ENCODE measurements at regions not wholly inside any gene's neighbourhood (a gene's known extent, or its start where the extent isn't known, plus 50 kb on each side); places are given as distances from the start of the nearest gene placed in this dataset.

- ChIA-PET CTCF (no interaction called here), POLR2A (no interaction called here)
- TF ChIP-seq TARDBP (IDR thresholded peaks at IDR 0.05) (no peak), SP1 (IDR thresholded peaks at IDR 0.05) (no peak), SUZ12 (IDR thresholded peaks at IDR 0.05) (no peak), ARNT (IDR thresholded peaks at IDR 0.05) (no peak), FOXK2 (IDR thresholded peaks at IDR 0.05) (no peak), LEF1 (IDR thresholded peaks at IDR 0.05; ENCODE audit: borderline replicate concordance) (no peak), NFRKB (IDR thresholded peaks at IDR 0.05) (no peak), ZNF384 (IDR thresholded peaks at IDR 0.05) (no peak), FOXM1 (IDR thresholded peaks at IDR 0.05; ENCODE audit: borderline replicate concordance) (no peak), BHLHE40 (IDR thresholded peaks at IDR 0.05; ENCODE audit: borderline replicate concordance) (no peak), PKNOX1 (IDR thresholded peaks at IDR 0.05) (no peak), ELF4 (IDR thresholded peaks at IDR 0.05) (no peak), CTBP1 (IDR thresholded peaks at IDR 0.05; ENCODE audit: borderline replicate concordance) (no peak), L3MBTL2 (conservative IDR thresholded peaks at IDR 0.05) (no peak), HDGF (IDR thresholded peaks at IDR 0.05; ENCODE audit: borderline replicate concordance) (no peak), FOXA1 (IDR thresholded peaks at IDR 0.05) (no peak)
- DNase-seq (ENCODE audit: extremely low spot score), result no peak
Observed at GRCh38 chr9:93818237-93818636, 136.9 kb downstream of the BARX1 start.

GRCh38 chr9:93815677-93816076 is 139.5 kb downstream of the BARX1 start:
- DNase-seq (ENCODE audit: extremely low spot score), result no peak
- TF ChIP-seq SUZ12 (IDR thresholded peaks at IDR 0.05) (no peak), FOXK2 (IDR thresholded peaks at IDR 0.05) (no peak), L3MBTL2 (conservative IDR thresholded peaks at IDR 0.05) (no peak), PKNOX1 (IDR thresholded peaks at IDR 0.05) (no peak)
- ChIA-PET CTCF (interaction anchor here (1.4 kb wide), 1 partner anchor 12 kb away, joined by 5 read pairs; no protein-coding TSS in a partner anchor), POLR2A (no interaction called here)

GRCh38 chr9:93815135-93815534 is 140.0 kb downstream of the BARX1 start:
- POLR2A ChIA-PET, result no interaction called here
- DNase-seq (ENCODE audit: extremely low spot score), result no peak
- CTCF ChIA-PET, result interaction anchor here (1.4 kb wide), 1 partner anchor 12 kb away, joined by 5 read pairs; no protein-coding TSS in a partner anchor
- no peak for TF ChIP-seq ELF4 (IDR thresholded peaks at IDR 0.05)
- TF ChIP-seq SP1 (IDR thresholded peaks at IDR 0.05), result no peak
- no peak for TF ChIP-seq LEF1 (IDR thresholded peaks at IDR 0.05; ENCODE audit: borderline replicate concordance)
- no peak for TF ChIP-seq FOXA1 (IDR thresholded peaks at IDR 0.05)
- no peak for TF ChIP-seq SUZ12 (IDR thresholded peaks at IDR 0.05)
- no peak for TF ChIP-seq TARDBP (IDR thresholded peaks at IDR 0.05)
- TF ChIP-seq FOXK2 (IDR thresholded peaks at IDR 0.05), result no peak
- TF ChIP-seq ARNT (IDR thresholded peaks at IDR 0.05), result no peak
- TF ChIP-seq L3MBTL2 (conservative IDR thresholded peaks at IDR 0.05), result no peak
- no peak for TF ChIP-seq FOXM1 (IDR thresholded peaks at IDR 0.05; ENCODE audit: borderline replicate concordance)
- no peak for TF ChIP-seq PKNOX1 (IDR thresholded peaks at IDR 0.05)

- ChIA-PET POLR2A (no interaction called here), CTCF (no interaction called here)
- TF ChIP-seq SUZ12 (IDR thresholded peaks at IDR 0.05), result no peak
- TF ChIP-seq NFRKB (IDR thresholded peaks at IDR 0.05), result no peak
- TF ChIP-seq FOXM1 (IDR thresholded peaks at IDR 0.05; ENCODE audit: borderline replicate concordance), result no peak
- no peak for TF ChIP-seq FOXK2 (IDR thresholded peaks at IDR 0.05)
- TF ChIP-seq PKNOX1 (IDR thresholded peaks at IDR 0.05), result no peak
- TF ChIP-seq ELF4 (IDR thresholded peaks at IDR 0.05), result no peak
- TF ChIP-seq BHLHE40 (IDR thresholded peaks at IDR 0.05; ENCODE audit: borderline replicate concordance), result no peak
- TF ChIP-seq ZNF384 (IDR thresholded peaks at IDR 0.05), result no peak
- TF ChIP-seq HDGF (IDR thresholded peaks at IDR 0.05; ENCODE audit: borderline replicate concordance), result no peak
- DNase-seq (ENCODE audit: extremely low spot score), result peak; percentile 4
Observed at GRCh38 chr9:93814077-93814956, 140.8 kb downstream of the BARX1 start.

GRCh38 chr9:93813221-93814076 is 141.7 kb downstream of the BARX1 start:
- ChIA-PET CTCF (no interaction called here), POLR2A (no interaction called here)
- no peak for DNase-seq (ENCODE audit: extremely low spot score)
- TF ChIP-seq ELF4 (IDR thresholded peaks at IDR 0.05) (no peak), FOXM1 (IDR thresholded peaks at IDR 0.05; ENCODE audit: borderline replicate concordance) (no peak), PKNOX1 (IDR thresholded peaks at IDR 0.05) (no peak), ARNT (IDR thresholded peaks at IDR 0.05) (no peak), FOXK2 (IDR thresholded peaks at IDR 0.05) (no peak)

Measured in HEK293T (cell line).